GM21360 (cell line): ENCODE measurements at regions not wholly inside any gene's neighbourhood (a gene's known extent, or its start where the extent isn't known, plus 50 kb on each side); places are given as distances from the start of the nearest gene placed in this dataset.
"Not testable (repeated sequence)": the region's sequence is repeated elsewhere in the genome, so short reads cannot be mapped to it uniquely, and the experiment has no call there.

Experiments used
- ATAC-seq: cut with Tn5 transposase; IDR thresholded peaks from one replicate; pipeline ENCODE4 v1.9.1; 2021; ENCODE audit warnings: mild to moderate bottlenecking, moderate library complexity; ENCODE audit not compliant: unreplicated experiment

- ATAC-seq = no peak
These were observed 53.6 kb upstream of the RPRM start for GRCh38 chr2:153532140-153532539.

- not testable (repeated sequence) for ATAC-seq
These were observed 55.2 kb upstream of the RPRM start for GRCh38 chr2:153533803-153534202.

- ATAC-seq = not testable (repeated sequence)
These were observed 56.0 kb upstream of the RPRM start for GRCh38 chr2:153534590-153534989.

- no peak for ATAC-seq
These were observed 57.6 kb upstream of the RPRM start for GRCh38 chr2:153536115-153536514.

- ATAC-seq = not testable (repeated sequence)
These were observed 59.5 kb upstream of the RPRM start for GRCh38 chr2:153538102-153538501.

- peak; percentile 89 for ATAC-seq
These were observed 65.1 kb upstream of the RPRM start for GRCh38 chr2:153543635-153544071.

GRCh38 chr2:153546358-153546757 is 67.8 kb upstream of the RPRM start:
- ATAC-seq = no peak

GRCh38 chr2:153548536-153548935 is 70.0 kb upstream of the RPRM start:
- no peak for ATAC-seq

- ATAC-seq = no peak
These were observed 73.1 kb upstream of the RPRM start for GRCh38 chr2:153551698-153552097.

GRCh38 chr2:153557211-153557610 is 78.6 kb upstream of the RPRM start:
- ATAC-seq = no peak

- ATAC-seq = no peak
These were observed 79.2 kb upstream of the RPRM start for GRCh38 chr2:153557714-153558113.

- ATAC-seq = no peak
These were observed 79.7 kb upstream of the RPRM start for GRCh38 chr2:153558247-153558646.

- no peak for ATAC-seq
These were observed 88.8 kb upstream of the RPRM start for GRCh38 chr2:153567367-153567766.

- no peak for ATAC-seq
These were observed 89.5 kb upstream of the RPRM start for GRCh38 chr2:153568105-153568504.

GRCh38 chr2:153575171-153575853 is 96.8 kb upstream of the RPRM start:
- ATAC-seq = no peak

GRCh38 chr2:153584244-153584643 is 105.7 kb upstream of the RPRM start:
- no peak for ATAC-seq

- ATAC-seq = no peak
These were observed 109.8 kb upstream of the RPRM start for GRCh38 chr2:153588408-153588807.

GRCh38 chr2:153589586-153589985 is 111.0 kb upstream of the RPRM start:
- no peak for ATAC-seq

- not testable (repeated sequence) for ATAC-seq
These were observed 114.5 kb upstream of the RPRM start for GRCh38 chr2:153593086-153593485.

- ATAC-seq = no peak
These were observed 117.4 kb upstream of the RPRM start for GRCh38 chr2:153595939-153596338.

GRCh38 chr2:153601812-153602211 is 123.2 kb upstream of the RPRM start:
- ATAC-seq = no peak

GRCh38 chr2:153604133-153604532 is 125.6 kb upstream of the RPRM start:
- ATAC-seq = no peak

- no peak for ATAC-seq
These were observed 128.1 kb upstream of the RPRM start for GRCh38 chr2:153606623-153607022.
